Peyer's patch (tissue), 4 donors: ENCODE measurements at regions not wholly inside any gene's neighbourhood (a gene's known extent, or its start where the extent isn't known, plus 50 kb on each side); places are given as distances from the start of the nearest gene placed in this dataset.

Source experiments
- DNase-seq, 3 donors: peaks; one replicate each; pipeline ENCODE4 v3.0.0-alpha.2; 2017 to 2019
- H3K27ac ChIP-seq, 4 donors: fragments of 200-600 bp; sonication (generic); one replicate each; pipeline ENCODE4 v1.5.1; 2016 to 2019
- H3K27me3 ChIP-seq, 2 donors: fragments of 200-600 bp; sonication (generic); one replicate each; pipeline ENCODE4 v1.5.1; 2019
- H3K36me3 ChIP-seq, 3 donors: fragments of 200-600 bp; sonication (generic); one replicate each; pipeline ENCODE4 v1.5.1; 2016 to 2019
- H3K4me1 ChIP-seq, 4 donors: fragments of 200-600 bp; sonication (generic); one replicate each; pipeline ENCODE4 v1.5.1; 2016 to 2019
- H3K4me3 ChIP-seq, 4 donors: fragments of 200-600 bp; sonication (generic); 1 replicate in 3 of 4; 2 replicates in 1 of 4; pipeline ENCODE4 v1.5.1; 2016 to 2019; ENCODE audit warnings: mild to moderate bottlenecking in 1 of 4
- H3K9me3 ChIP-seq, 4 donors: fragments of 200-600 bp; sonication (generic); one replicate each; pipeline ENCODE4 v1.5.1; 2016 to 2019; ENCODE audit warnings: mild to moderate bottlenecking in 1 of 4
- POLR2A ChIP-seq, 2 donors: fragments of 450-650 bp; IDR thresholded peaks; one replicate each; pipeline ENCODE4 v1.5.1; 2017; ENCODE audit warnings: antibody characterized with exemption in 2 of 2, mild to moderate bottlenecking in 2 of 2, moderate library complexity in 2 of 2
- TF ChIP-seq, protein P1 (sequence below), 6 experiments: fragments of 450-650 bp in 4 of 6; fragments of 200-600 bp in 2 of 6; sonication (generic) in 1 of 6; IDR thresholded peaks; one replicate each; pipeline ENCODE4 v1.5.1; 2017 to 2019; ENCODE audit warnings: antibody characterized with exemption in 6 of 6, mild to moderate bottlenecking in 3 of 6, moderate library complexity in 1 of 6

- Histone ChIP-seq H3K4me1 (no peaks in the 10 kb centered on the region), H3K27ac (no peak overlapping the region), H3K4me3 (no peak overlapping the region), H3K36me3 (no peaks in the 10 kb centered on the region), H3K9me3 (no peaks in the 10 kb centered on the region), H3K27me3 (no peaks in the 10 kb centered on the region)
- no peak for TF ChIP-seq POLR2A (IDR thresholded peaks at IDR 0.05)
- TF ChIP-seq, protein P1, sequence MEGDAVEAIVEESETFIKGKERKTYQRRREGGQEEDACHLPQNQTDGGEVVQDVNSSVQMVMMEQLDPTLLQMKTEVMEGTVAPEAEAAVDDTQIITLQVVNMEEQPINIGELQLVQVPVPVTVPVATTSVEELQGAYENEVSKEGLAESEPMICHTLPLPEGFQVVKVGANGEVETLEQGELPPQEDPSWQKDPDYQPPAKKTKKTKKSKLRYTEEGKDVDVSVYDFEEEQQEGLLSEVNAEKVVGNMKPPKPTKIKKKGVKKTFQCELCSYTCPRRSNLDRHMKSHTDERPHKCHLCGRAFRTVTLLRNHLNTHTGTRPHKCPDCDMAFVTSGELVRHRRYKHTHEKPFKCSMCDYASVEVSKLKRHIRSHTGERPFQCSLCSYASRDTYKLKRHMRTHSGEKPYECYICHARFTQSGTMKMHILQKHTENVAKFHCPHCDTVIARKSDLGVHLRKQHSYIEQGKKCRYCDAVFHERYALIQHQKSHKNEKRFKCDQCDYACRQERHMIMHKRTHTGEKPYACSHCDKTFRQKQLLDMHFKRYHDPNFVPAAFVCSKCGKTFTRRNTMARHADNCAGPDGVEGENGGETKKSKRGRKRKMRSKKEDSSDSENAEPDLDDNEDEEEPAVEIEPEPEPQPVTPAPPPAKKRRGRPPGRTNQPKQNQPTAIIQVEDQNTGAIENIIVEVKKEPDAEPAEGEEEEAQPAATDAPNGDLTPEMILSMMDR (IDR thresholded peaks at IDR 0.05): no peak
- DNase-seq: no peak
These were observed 515.6 kb upstream of the ACO1 start for GRCh38 chr9:31868830-31869229.

DNA sequence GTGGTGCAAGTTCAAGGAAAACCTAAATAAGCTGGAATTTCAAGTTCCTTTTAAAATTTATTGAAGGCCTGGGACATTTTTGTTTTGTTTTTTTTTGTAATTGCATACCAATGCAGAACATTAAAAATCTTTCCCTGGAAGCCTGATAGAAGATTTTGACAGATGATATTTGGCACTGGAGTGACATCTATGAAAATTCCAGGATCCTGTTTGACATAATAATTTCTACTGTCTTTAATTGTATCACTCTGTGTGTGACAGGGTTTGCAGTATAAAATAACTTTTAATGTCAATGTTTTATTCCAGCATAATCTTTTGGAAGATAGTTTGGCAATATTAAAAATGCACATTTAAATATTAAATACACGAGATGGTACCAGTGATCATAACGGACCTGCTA, 514.2 kb upstream of the ACO1 start:
- Histone ChIP-seq H3K4me3 (no peak overlapping the region), H3K36me3 (no peaks in the 10 kb centered on the region), H3K27ac (no peak overlapping the region), H3K9me3 (no peaks in the 10 kb centered on the region), H3K27me3 (no peaks in the 10 kb centered on the region), H3K4me1 (no peaks in the 10 kb centered on the region)
- no peak for DNase-seq
- TF ChIP-seq POLR2A (IDR thresholded peaks at IDR 0.05): no peak
- TF ChIP-seq, protein P1 (IDR thresholded peaks at IDR 0.05): no peak

DNA sequence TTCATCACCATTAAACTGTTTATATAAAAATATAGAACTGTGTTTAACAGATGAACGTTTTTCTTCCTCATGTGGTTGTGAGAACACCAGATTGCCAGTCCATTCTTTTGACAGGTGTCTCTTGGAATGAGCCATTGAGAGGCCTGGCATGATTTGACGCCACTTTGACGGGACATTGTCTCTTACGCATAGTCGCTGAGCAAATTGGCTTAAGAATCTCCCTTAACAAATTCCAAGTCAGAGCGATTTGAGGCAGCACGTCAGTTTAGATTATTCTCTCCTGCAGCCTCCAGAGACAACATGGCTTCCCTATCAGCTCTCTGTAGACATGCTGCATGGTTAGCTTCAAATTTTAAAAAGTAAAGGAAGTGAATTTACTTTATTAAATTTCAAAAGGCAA, 510.7 kb upstream of the ACO1 start:
- Histone ChIP-seq H3K27me3 (no peaks in the 10 kb centered on the region), H3K36me3 (no peaks in the 10 kb centered on the region), H3K4me3 (no peak overlapping the region), H3K4me1 (no peaks in the 10 kb centered on the region), H3K27ac (no peak overlapping the region), H3K9me3 (no peaks in the 10 kb centered on the region)
- no peak for DNase-seq
- TF ChIP-seq, protein P1 (IDR thresholded peaks at IDR 0.05): no peak
- no peak for TF ChIP-seq POLR2A (IDR thresholded peaks at IDR 0.05)

- no peaks in the 10 kb centered on the region for H3K9me3 ChIP-seq
- H3K4me1 ChIP-seq: no peaks in the 10 kb centered on the region
- TF ChIP-seq, protein P1 (IDR thresholded peaks at IDR 0.05): no peak
- no peak for TF ChIP-seq POLR2A (IDR thresholded peaks at IDR 0.05)
- DNase-seq: no peak
- H3K27ac ChIP-seq: no peak overlapping the region
- no peak overlapping the region for H3K4me3 ChIP-seq
- no peaks in the 10 kb centered on the region for H3K27me3 ChIP-seq
- no peaks in the 10 kb centered on the region for H3K36me3 ChIP-seq
These were observed 490.4 kb upstream of the ACO1 start for GRCh38 chr9:31894008-31894407.

DNA sequence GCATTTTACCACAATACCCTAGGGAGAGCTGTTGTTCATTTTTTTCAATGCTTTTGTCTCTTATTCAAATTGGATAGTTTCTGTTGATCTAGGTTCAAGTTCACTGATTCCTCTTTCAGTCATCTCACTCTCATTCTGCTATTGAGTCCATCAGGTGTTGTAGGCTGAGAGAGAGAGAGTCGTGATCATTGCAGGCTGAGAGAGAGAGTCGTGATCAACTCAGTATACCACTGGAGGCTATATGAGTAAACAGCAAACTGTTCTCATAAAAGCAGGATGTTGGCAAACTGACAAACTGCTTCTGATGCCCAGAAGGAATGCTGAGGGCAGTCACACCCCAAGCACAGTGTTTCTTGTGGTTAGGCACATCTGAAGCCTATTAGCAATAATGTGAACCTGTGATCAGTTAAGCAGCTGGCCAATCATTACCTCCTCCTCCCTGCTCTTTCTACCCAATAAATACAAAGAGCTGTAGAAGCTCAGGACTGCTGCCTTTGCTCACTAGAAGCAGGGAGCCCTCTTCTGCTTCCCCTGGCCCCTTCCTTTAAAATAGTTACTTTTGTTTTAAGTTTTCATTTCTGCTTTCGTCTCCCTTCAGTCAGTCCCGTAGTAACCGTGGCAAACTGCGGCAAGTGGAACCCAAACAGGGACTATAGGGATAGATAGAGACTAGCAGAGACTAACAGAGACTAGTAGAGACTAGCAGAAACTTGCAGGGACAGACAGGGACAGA, 476.1 kb upstream of the ACO1 start:
- Histone ChIP-seq H3K9me3 (no peaks in the 10 kb centered on the region), H3K4me1 (no peaks in the 10 kb centered on the region), H3K27ac (no peak overlapping the region), H3K4me3 (no peak overlapping the region), H3K36me3 (no peaks in the 10 kb centered on the region), H3K27me3 (no peaks in the 10 kb centered on the region)
- TF ChIP-seq, protein P1 (IDR thresholded peaks at IDR 0.05): no peak
- TF ChIP-seq POLR2A (IDR thresholded peaks at IDR 0.05): no peak
- DNase-seq: no peak
